Hippocampal formation (tissue), 2 donors: ENCODE measurements at regions not wholly inside any gene's neighbourhood (a gene's known extent, or its start where the extent isn't known, plus 50 kb on each side); places are given as distances from the start of the nearest gene placed in this dataset.
"Not testable (repeated sequence)": the region's sequence is repeated elsewhere in the genome, so short reads cannot be mapped to it uniquely, and the experiment has no call there.

ENCODE experiments used
- DNase-seq, 2 donors: peaks; one replicate each; lab custom pipeline; 2025; lab: John Stamatoyannopoulos, UW

DNA sequence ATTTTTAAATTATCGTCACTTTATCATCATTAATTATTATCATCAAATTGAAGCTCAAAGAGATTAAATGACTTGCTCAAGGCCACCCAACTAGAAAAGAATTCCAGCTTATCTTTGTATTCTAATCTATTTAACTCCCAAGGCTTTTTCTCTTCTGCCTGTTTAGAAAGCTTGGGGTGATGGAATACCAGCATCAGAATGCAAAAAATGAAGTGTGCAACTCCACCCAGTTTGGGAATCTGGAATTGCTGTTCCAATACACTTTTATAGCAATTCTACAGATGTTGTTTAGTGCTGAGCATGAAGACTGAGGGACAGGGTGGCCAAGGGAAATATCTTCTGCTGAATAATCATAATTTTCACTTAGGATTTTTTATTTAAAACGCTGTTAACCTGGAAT is 97.2 kb upstream of the FIBIN start:
- DNase-seq = no peak

DNA sequence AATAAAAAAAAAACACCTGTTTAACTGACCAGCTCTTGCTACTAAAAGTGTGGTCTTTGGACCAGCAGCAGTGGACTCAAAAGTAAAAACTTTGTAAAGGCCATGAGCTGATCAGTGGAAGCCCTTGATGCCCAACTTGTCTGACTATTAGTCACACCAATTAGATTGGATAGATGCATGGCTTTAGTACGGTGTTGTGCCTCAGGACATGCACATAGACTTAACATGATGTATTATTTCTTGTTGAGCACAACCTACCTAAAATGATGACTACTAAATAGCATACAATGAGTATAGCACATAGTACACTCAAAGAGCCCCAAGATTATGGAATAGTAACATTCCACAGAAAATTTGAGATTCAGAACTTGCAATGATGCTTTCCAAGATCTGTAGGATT is 95.1 kb upstream of the FIBIN start:
- no peak for DNase-seq

DNA sequence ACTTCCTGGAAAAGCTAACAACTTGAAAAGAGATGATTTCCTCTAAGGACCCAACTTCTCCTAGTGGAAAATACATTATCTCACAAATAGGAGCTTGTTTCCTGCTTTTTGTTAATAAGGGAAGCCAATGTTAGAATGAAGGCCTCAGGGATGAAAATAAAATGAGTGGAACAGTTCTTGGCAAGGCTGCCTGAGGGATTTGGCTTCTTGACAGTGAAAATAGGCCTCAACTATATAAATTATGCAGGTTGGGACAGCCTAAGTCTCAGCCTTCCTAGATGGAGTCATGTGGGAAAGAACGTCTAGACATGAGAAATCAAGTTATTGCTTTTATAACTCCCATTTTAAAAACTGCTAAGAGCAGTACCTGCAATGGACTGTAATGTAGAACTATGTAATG is 92.8 kb upstream of the FIBIN start:
- DNase-seq = no peak

DNA sequence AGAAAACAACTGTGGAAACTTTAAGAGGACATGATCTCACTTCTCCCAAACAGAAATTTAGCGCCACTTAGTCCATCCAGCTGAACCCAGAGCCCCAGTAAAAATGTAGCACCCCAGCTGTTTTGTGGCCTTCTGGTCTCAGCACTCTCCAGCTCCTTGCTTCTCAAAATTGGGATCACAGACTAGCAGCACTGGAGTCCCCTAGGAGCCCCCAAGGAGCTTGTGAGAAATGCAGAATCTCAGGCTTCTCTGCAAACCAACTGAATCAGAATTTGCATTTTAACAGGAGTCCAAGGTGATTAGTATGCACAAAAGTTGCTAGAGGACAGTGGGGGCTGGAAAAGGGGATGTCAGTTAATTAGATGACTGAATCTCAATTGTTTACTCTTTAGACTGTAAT is 89.8 kb upstream of the FIBIN start:
- peak in 1 of 2 donors; percentile 2 for DNase-seq

DNA sequence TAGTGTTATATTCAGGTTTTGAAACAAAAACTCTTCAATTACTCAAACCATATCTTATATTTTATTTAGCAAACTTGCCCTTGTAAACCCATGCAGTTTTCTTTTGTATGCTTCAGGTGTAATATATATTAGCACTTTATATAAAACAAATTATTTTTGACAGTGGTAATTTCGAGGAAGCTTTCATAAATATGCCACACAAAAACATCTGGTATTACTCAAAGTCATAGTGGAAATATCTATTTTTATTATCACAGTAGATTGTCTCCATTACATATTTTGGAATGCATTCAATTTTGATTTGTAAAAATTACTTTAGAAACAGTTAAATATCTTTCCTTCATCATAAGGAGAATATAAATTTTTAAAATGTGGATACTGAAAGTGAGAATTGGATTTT is 89.1 kb upstream of the FIBIN start:
- DNase-seq = no peak

DNA sequence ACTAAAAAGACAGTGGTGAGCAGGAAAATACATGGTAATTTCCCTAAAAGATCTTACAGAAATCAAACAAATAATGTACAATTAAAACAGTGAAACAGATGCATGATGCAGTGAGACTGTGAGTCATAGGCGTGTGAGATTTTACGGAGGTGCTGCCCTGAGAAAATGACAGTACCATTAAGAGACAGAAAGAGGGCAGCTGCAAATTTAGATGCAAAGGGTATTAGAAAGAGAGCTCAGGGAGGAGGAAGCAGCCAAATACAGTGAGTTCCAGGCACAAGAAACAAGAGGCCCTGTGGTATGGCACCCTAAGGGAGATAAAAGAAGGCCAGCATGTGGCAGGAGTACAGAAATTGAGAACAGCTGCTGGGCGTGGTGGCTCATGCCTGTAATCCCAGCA is 88.5 kb upstream of the FIBIN start:
- peak in 1 of 2 donors; percentile 13 for DNase-seq

DNA sequence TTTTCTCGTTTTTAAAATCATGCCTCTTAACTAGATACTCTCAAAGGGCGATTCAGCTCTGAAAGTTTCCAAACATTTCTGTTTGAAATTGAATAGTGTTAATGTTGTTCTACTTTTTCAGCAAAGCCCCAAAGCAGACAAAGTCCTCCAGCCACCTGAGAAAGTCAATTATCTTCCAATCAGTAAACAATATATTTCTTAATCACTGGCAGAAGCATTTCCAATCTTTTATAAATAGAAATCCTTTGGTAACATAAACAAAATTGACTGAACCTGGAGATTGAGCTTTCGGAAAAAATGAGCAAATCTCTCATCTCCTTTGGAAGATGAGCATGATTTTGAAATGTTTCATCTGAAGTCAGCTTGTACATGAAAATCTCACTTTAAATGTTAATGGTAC is 84.4 kb upstream of the FIBIN start:
- no peak for DNase-seq

DNA sequence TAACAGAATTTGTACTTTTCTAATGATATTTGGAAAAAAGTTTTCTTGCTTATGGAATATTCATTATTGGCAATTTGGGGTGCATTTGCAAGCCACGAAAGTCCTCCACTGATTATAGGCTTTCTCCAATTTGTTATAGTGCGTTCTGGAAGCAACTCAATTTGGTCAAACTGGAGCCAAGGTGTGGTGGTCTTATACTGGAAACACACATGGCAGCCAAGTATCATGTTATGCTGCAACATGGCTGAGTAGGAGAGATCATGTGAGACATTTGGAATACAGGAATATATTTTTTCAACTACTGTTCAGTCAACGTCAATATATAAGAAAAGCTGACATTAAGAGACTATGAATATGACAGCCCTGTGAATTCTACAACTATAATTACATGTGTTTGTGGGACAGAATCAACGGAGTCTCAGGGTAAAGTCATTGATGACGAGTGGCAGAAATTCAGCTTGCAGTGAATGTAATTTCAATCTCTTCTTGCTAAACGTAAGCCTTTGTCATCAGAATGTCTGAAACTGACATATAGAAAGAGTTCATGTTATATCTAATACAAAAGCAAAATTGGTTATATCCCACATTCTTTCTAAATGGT is 83.8 kb upstream of the FIBIN start:
- DNase-seq = no peak

DNA sequence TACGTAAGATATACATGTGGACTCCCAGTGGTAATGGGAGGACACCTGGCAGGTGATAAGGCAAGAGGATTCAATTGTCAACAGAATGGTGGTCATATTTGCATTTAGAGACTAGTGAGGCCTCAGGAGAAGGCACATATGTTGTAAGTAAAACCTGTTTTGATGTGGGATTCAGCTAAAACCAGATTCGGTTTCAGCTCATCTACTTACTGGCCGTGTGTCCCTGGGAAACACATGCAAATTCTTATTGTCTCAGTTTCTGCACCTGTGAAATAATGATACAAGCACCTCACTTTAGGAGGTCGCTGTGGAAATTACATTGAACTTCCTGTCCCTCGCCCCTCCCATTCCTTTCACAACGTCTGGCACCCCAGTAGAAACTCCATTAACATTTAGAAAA is 78.9 kb upstream of the FIBIN start:
- no peak for DNase-seq

DNA sequence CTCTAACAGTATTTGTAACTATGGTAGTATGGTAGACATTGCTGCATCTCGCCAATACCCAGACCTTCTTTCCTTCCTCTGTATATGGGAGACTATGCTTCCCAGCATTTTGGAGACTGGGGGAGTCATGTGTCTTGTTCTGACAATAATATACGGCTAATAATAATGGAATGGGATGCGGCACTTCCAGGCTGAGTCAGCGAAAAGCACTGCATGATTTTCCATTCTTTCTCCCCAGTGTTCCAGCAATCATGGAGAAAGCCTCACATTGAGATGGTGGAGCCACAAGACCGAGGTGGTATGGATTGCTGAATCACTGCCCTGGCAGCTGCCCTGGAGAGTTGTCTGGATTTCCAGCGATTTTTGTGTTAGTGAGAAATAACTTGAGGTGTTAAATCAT is 77.1 kb upstream of the FIBIN start:
- no peak for DNase-seq

DNA sequence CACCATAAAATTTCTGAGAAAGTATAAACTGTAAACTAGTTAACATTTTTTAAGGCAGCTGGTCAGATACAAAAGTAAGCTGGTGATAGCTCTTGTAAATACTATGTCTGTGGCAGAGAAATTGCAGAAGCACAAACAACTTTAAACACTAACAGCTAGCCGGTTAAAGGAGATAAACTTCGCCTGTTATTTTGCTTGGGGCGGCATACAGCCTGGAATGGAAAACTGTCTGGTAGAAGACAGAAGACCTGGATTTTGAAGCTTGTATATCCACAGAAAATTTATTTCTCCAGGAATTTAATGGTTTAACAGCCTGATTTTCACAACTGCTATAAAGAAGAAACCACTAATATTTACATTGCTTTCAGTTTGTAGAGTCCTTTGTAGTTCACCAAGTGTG is 65.3 kb upstream of the FIBIN start:
- DNase-seq = no peak

DNA sequence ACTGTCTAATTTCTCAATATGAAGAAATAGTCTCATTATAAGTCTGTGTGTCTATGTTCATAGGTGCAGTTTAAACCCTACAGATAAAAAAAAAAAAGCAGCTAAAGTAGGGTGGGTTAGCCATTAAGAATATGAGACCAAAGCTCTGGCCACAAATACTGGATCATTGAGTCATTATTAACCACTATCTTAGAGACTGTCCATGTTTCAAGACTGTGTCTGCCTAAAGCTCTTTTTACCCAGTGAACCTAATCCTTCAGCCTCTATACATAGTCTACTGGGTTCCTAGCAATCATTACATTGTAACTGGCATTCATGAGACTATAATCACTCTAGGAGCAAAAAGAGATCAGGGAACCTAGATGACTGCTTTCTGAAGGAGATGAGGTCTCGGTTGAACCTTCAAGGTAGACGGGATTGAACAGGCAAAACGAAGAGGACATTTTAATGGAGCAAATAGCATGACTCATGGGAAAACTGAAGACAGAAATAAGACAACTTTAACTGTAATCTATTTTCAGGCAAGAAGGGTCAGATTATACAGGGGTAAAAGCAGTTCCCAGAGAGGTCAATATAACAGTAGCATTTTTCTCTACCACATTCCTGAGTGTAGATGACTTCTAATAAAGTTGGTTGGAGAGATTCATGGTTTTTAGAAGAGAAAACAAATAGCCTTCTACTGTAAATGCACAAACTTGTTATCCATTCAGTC is 64.0 kb upstream of the FIBIN start:
- no peak for DNase-seq

DNA sequence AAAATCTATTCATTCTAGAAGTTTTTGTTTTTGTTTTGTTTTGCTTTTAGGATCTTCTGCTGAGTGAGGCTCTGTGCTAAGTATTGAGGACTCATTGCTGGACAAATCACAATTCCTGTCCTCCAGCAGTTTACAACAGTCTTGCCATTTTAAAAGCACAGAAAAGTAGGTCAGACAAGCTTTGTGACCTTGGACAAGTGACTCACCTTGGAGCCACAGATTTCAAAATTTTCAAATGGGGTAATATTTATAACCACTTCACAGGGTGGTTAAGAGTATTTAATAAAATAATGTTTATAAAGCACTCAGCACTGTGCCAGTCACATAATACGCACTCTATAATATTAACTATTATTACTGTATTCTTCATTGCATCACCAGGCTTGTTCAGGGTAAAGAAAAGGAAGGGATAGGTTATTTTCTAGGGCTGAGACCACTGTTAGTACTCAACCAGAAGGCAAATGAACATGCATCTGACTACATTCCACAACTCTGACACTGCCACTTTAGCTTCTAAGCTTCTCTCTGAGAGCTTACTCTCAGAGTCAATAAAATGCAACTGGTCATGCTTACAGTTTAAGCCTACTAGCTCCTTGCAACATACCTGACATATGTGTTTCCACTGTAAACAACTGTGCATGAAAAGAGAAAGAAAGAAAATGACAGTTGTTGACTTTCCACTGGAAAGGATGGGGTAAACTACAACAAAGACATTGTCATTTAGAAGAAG is 63.2 kb upstream of the FIBIN start:
- DNase-seq = no peak

DNA sequence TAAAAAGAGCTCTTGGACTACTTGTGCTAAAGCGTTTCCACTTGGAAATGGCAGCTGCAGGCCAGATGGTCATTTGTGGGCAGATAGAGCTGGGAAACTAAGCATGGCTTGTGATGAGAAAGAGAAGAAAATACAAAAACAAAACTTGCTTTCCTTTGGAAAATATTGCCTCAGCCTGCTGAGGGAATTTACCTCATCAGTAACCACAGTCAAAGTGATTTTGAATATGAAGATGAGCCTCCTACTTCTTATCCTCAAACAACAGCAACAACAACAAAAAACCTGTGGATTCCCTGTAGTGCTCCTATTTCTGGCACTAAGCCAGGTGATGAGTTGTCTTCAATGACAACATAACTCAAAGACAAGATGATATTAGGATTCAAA is 62.7 kb upstream of the FIBIN start:
- DNase-seq = peak in 1 of 2 donors; percentile 5

DNA sequence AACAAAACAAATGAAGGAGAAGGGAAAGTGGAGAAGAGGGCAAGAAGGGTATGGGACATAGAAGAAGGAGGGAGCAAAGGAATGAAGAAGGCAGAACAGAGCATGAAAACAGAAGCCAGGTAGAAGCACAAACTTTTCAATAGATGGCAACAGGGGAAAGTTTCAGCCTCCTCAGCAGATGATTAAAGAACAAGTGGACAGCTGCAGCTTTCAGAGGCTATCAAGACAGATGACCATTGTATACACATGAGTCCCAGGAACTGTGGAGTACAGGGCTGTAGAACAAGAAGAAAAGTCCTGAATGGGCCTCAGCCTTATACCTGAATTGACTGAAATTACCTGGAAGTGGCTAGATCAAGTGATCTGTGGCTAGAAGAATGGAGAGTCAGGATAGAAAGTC is 62.0 kb upstream of the FIBIN start:
- no peak for DNase-seq

DNA sequence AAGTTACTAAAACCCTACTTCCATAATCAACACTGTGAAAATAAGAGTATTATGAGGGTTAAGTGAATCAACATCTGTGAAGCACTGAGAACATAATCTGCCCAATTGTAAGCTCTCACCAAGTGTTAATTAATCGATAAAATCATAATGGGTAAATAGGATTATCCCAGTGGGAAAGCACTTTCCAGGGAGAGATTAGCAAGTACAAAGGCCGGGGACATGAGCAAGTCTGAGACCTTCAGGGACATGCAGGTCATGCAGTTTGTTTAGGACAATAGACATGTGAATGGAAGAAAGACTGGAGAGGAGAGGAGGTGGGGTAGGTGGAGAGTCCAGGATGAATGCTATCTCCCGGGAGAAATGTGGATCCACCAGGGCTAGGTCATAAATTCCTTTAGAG is 57.8 kb upstream of the FIBIN start:
- no peak for DNase-seq

DNA sequence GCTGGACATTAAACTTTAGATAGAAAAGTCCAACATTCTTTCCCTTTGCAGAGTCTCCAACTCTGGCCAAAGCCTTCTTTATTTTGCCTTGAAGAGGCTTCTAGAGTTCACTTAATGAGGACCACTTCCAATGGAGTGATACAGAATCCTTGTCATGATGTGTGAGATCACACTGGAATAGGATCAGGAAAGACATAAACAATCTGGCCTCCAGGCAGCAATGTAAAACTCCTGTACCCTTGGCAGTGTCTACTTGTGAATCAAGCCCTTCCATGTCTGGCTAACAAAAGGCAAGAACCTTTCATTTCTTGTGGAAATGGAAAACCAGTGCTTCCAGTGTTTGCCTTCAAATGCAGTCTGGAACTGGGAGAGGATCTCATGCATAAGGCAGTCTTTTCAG is 56.5 kb upstream of the FIBIN start:
- DNase-seq = no peak

DNA sequence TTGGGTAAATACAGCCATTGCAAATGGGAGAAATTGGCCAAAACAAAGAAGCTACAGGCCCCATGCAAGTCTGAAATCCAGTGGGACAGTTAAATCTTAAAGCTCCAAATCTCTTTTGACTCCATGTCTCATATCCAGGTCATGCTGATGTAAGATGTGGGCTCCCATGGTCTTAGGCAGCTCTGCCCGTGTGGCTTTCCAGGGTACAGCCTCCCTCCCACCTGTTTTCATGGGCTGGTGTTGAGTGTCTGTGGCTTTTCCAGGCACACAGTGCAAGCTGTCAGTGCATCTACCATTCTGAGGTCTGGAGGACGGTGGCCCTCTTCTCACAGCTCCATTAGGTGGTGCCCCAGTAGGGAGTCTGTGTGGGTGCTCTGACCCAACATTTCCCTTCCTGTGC is 53.4 kb upstream of the FIBIN start:
- DNase-seq = not testable (repeated sequence)

DNA sequence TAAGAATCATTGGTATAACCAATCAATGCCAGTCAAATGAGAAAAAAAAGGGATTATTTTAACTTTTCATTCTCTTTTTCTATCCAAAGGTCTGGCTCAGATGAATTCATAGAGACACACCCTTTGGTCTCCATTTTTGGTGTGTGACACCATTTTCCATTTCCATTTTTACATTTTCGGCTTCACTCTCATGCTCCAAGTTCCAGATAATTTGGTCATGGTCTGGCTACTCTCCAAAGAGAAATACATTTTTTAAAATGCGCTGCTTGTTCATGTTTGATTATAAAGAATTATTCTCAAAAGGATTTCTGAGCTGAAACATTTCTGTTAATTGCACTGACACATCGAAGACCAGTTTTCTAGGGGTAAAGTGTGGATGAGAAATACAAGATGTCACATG is 51.6 kb upstream of the FIBIN start:
- DNase-seq = no peak

DNA sequence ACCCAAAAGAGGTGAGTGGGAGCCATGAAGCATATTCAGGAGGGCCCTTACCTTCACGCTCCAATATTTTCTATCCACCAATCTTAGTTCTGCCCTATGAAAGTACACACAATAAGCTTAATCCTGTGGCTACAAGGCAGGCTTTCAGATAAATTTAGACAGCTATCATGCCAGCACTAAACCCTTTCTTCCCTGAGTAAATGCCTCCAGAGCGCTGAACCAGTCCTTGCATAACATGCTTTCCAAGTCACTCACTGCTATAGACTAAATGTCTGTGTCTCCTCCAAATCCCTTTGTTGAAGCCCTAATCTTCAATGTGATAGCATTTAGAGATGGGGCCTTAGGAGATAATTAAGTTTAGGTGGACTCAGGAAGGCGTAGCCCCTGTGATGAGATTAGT is 50.3 kb upstream of the FIBIN start:
- no peak for DNase-seq
